ENCODE measurements at regions not wholly inside any gene's neighbourhood (a gene's known extent, or its start where the extent isn't known, plus 50 kb on each side); places are given as distances from the start of the nearest gene placed in this dataset.

DNA sequence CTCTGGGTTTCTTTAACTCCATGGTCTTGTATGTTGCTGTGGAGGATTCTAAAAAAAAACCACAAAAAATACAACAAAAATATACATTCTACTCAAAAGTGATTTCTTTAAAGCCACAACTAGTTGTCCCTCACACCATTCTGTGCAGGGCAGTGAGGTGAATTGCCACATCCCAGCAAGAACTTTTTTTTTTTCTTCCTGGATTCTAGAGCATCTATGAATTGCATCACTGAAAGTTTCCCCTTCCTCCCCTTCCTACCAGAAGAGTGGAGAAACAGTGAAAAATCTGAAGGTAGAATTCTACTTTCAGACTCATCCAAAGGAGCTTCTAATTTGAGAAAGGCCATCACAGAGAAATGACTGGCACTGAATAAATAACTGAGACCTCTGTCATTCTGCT is 395.3 kb downstream of the AEBP2 start:
- no peak for DNase-seq

GRCh38 chr12:19836056-19836455 is 396.8 kb downstream of the AEBP2 start:
- DNase-seq: no peak

DNA sequence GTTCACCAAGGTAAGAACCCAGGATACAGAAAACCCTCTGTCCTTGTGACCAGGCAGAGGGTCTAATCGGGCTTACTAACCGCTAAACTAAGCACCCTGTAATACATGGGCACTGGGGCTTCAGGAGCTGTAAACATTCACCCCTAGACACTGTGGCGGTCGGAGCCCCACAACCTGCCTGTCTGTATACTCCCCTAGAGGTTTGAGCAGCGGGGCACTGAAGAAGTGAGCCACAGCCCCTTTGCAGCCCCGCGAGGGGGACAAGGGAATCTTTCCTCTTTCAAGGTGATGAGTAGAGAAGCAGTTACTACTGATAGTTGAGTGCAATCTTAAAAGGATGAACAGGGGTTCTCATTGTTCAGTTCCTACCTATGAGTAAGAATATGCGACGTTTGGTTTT is 397.2 kb downstream of the AEBP2 start:
- DNase-seq: no peak

DNA sequence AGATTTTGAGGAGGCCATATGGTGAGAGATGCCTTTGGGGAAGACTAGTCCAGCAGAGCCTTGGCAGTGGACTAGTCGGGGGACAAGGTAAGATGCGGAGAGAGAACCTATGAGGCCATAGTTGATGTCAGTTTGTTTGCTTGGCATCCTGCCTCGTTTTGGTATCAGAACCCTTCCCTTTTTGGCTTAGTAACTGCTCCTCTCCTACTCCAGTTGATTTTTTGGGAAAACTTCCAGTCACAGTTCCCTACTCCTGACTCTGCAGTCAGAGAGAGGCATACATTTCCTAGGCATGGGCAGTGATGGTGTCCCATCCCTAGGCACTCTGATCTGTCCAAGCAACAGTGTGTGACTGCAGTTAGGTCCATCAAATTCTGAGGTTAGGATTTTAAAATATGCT is 398.3 kb downstream of the AEBP2 start:
- DNase-seq: no peak

DNA sequence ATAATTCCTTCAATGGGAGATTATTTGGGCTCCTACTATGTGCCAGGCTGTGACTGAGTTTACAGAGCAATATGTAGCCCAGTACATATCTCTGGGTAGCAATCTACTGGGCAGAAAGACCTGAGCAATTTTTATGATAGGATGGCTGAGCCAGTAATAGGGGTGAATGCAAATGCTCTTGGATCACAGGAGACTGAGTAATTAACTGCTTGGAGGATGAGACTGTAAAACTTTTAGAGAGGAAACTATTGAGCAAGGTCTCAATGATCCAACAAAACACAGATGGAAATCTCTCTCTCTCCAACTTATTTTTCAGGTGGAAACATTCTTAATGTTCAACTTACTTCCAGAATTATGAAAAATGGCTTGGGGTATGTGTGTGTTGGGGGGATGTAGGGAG is 402.2 kb downstream of the AEBP2 start:
- no peak for DNase-seq

- DNase-seq: no peak
Measured at GRCh38 chr12:19842116-19842515, 402.8 kb downstream of the AEBP2 start.

- no peak for DNase-seq
Measured at GRCh38 chr12:19844224-19844623, 404.9 kb downstream of the AEBP2 start.

GRCh38 chr12:19846574-19846973 is 407.3 kb downstream of the AEBP2 start:
- no peak for DNase-seq

DNA sequence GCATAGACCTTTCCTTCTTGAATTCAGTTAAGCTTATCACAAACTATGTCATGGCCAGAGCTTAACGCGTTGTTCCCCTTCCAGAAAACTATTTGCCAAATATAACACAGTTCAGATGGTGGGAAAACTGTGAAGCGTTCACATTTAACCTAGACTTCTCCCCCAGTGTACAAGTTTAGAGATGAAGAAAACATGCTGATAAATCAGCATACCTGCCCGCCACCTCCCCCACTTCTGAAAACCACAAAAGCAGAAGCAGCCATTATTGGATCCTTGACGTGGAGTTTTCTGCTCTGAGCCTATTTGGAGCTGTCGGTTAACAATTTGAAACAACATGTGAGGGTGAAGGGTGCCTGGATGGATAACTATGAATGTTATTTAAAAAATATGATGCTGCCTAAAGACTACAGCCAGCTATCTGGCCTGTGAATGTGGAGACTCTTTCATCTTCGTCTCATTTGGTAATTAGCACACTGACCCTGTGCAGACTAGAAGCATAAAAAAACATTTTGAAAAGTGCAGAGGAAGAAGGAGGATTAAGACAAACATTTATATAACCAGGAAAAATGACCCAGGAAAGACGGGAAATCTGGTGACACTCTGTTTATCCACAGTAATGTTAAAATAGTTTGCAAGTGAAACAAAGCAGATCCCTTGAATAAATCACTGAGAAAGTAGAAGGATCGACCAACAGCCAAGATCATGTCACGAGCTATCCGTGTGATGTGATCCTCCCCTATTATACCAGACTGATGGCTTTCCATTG is 408.2 kb downstream of the AEBP2 start:
- DNase-seq: no peak

GRCh38 chr12:19848421-19848820 is 409.1 kb downstream of the AEBP2 start:
- no peak for DNase-seq

DNA sequence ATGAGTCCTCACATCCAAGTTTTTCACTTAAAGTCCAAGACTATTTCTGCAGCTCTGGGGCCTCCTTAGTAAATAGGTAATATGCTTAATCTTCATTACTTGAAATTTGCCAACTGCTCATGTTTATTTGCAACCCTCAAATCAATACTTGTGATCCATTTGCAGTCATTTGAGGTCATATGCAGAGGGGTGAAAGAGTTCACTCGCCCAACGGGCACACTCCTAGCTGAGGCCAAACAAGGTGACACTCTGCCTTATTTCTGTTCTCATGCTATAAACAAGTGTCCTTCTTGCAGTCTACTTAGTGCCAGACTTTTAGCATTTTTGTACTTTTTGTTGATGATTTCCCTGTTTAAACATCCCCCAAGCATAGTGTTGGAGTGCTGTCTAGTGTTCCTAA is 409.9 kb downstream of the AEBP2 start:
- no peak for DNase-seq

- DNase-seq: no peak
Measured at GRCh38 chr12:19850346-19851065, 411.2 kb downstream of the AEBP2 start.

DNA sequence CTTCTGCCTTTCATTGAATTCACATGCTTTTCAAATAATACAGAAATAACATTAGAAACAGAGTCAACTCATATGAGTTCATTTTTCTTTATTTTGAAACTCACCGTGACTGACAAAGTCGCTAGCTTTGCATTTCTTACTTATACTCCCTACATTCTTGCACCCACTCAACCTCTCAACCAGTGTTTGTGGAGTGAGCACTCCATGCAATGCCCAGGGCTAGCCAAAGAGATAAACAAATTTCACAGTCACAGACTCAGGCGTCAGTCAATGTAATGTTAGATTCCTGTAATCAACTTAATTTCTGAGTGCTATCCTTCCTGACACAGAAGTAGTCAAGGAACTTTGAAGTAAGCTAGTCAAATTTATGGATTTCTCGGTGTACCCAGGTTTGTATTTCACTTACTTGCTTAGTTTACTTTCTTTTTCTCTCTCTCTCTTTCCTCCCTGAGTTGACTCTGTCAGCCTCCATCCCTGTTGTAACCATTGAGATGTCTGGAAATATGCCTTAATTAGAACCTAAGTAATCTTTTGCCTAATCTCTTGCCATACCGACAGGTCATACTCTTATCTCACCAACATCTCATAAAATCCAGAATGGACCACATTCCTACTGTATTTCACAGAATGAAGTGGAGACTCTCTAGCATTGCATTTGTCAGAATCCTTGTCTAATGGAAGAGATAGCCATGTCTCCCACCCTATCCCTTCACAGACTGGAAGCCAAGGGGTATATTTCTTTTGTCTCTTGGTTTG is 413.0 kb downstream of the AEBP2 start:
- no peak for DNase-seq

GRCh38 chr12:19855851-19856250 is 416.6 kb downstream of the AEBP2 start:
- DNase-seq: no peak

DNA sequence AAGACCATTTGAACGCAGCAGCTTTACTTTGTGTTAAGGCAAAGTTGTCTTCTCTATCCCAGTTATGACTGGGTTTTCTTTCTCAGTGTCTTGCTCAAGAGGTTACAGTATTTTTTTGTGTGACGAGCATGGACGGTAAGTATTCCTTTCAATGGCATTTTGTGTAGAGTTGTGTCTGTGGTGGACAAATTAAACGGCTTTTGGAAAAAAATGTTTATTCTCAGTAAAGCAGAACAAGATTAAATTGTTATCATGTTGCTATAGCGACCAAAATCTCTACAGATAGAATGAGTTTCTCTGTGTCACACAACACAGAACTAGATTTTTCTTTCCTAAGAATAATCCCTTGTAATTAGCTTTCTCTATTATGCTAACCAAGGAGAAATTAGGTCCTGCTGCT is 417.1 kb downstream of the AEBP2 start:
- no peak for DNase-seq

GRCh38 chr12:19857204-19857603 is 417.9 kb downstream of the AEBP2 start:
- DNase-seq: no peak

- no peak for DNase-seq
Measured at GRCh38 chr12:19867151-19867550, 427.9 kb downstream of the AEBP2 start.

- no peak for DNase-seq
Measured at GRCh38 chr12:19867970-19868369, 428.7 kb downstream of the AEBP2 start.

GRCh38 chr12:19869413-19869812 is 430.1 kb downstream of the AEBP2 start:
- DNase-seq: no peak

- DNase-seq: no peak
Measured at GRCh38 chr12:19872621-19873540, 433.6 kb downstream of the AEBP2 start.

DNA sequence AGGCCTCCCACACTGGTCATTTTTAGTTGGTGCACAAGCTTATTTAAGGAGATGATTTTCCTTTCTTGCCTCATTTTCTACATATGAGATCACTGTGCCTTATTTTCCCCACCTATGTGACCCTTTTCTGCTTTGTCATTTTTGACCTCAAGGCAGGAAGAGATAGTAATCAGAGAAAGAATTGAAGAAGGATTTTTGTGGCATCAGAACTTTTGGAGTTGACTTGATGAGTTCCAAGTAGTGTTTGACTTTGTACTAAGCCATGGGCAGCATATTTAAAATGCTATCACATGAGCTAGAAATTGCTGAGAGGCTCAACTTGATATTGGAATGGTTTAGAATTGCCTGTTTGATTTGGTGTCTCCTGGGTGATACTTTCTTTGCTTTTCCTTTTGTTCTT is 440.8 kb downstream of the AEBP2 start:
- no peak for DNase-seq

GRCh38 chr12:19880721-19881120 is 441.4 kb downstream of the AEBP2 start:
- no peak for DNase-seq

- DNase-seq: no peak
Measured at GRCh38 chr12:19882346-19882745, 443.1 kb downstream of the AEBP2 start.

Data from NCI-H526 treated with DMSO at 0.1 percent for 48 hours (cell line).